DMS53 (cell line): ENCODE measurements at regions not wholly inside any gene's neighbourhood (a gene's known extent, or its start where the extent isn't known, plus 50 kb on each side); places are given as distances from the start of the nearest gene placed in this dataset.

ENCODE experiments used
- DNase-seq: peaks from one replicate; lab custom pipeline; 2025; lab: John Stamatoyannopoulos, UW

DNA sequence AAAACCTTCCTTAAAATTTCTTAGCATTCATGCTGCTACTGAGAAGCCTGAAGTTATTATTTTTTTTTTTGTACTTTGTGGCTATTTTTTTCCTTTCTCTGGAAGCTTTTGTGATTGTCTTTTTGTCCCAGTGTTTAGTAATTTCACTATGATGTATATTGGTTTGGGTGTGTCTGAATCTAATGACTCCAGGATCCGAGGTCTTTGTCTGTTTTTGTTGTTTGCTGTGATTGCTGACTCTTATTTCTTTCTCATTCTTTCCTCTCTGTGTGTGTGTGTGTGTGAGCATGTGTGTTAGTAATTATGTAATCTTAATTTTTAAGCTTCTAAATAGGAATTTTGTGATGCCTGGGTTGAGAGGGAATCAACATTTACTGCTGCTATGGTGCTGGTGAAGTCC lies 152.0 kb downstream of the RAP2B start:
- DNase-seq: no peak

DNA sequence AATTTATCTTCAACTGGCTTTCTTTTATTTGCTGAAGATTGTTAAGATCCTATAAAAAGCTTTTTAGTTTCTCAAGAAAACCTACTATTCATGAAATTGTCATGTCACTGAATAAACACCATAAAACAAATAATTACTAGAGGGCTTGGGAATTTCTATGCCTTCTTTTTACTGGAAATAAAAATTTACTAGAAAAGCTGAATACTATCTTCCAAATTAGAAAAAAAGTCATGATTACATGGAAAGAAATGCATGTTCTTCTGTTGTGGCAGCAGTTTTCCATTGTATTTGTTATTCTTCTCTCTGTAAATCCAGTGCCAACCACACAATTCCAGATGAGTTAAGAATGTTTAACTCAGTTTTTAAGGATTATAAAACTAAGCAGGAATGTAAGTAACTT lies 153.8 kb downstream of the RAP2B start:
- DNase-seq: no peak

- no peak for DNase-seq
Measured at GRCh38 chr3:153319705-153320554, 157.9 kb downstream of the RAP2B start.

DNA sequence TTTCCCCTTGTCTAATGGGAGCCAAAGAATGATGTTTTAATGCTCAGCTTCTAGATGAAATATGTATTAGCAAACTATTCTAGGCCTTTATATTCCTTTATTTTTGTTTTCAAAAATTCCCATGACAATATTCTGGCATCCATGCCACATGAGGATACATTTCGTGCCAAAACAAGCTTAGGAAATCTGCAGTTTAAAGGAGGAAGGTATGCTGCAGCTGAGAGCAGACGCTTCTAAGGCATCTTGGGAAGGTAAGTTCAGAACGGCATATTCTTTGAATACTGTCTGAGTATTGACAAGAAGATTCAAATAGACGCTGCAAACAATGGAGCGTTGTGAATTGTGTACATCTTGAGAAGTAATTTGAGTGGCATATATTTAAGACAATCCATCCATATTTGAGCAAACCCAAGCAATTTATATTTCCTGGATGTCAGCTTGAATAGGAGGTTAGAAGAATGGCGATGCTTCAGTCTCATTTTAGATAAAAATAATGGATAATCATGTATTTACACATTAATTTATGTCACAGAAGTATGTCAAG lies 158.6 kb downstream of the RAP2B start:
- no peak for DNase-seq

GRCh38 chr3:153328690-153329089 lies 166.7 kb downstream of the RAP2B start:
- DNase-seq: no peak

DNA sequence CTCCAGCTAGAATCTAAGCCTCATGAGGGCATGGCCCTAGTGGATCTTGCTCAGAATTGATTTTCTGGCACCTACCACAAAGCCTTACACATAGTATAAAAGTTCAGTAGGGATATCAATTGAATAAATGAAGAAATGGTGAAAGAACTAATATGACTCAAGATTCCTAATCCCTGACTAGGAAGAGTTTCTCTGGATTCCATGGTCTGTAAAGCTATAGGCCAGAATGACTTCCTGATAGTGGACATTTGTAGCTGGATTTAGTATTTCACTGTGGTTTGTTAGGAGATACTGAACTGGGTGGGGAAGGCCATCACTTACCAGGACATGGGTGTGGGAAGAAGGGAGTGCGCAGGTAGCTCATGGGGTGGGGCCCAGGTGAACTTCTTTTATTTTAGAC lies 168.9 kb downstream of the RAP2B start:
- DNase-seq: no peak

DNA sequence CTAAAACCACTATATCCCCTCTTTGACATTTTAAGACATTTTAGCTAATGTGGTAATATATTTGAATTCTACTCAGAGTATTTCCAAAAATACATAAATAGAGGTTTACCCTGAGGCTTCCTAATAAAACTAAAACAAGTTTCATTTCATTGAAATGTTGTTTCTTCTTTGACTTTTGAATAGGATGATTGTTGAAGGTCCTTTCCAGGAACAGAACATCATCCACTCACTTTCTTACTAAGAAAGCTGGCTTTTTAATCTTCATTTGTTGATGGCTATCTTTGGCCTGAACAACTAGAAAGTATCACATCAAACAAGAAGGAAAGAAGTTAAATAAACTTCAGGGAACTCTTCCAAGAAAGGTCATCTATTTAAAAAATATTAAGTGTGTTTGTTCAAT lies 169.7 kb downstream of the RAP2B start:
- no peak for DNase-seq

DNA sequence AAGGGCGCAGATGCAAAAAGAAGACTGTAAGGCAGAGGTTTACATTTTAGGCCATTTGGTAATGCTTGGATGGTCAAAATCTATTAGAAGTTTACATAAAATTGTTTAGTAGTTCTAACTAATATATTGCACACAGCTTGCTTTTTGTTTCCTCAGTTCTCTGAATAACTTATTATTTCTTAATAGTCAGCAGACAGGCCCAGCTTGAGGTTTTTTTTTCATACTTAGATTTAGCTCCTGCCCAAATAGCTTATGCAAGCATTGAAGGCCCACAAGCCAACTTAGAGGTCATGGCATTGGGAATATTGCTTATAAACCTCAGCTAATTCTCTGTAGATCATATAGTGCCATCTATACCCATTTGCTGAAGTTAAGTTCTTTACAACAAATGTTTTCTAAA lies 172.5 kb downstream of the RAP2B start:
- DNase-seq: no peak

- DNase-seq: no peak
Measured at GRCh38 chr3:153337369-153337768, 175.3 kb downstream of the RAP2B start.

DNA sequence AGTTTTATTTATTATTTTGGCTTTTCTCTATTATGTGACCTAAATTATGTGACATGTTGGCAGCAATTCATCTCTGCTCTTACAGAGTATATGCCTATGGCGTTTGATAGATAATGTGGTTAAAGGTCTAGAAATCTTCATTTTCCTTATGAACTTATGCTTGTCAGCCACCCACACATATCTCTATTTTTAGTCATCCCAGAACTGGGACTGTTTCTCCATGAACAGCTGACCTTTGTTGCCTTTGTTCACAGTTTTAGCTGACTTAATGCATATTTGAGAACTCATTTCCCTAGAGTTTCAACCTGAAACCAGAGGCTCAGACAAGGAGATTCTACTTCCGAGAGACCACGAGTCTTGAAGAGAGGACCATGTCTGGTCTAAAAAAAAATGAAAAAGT lies 176.5 kb downstream of the RAP2B start:
- DNase-seq: no peak

- DNase-seq: no peak
Measured at GRCh38 chr3:153339065-153339464, 177.0 kb downstream of the RAP2B start.

DNA sequence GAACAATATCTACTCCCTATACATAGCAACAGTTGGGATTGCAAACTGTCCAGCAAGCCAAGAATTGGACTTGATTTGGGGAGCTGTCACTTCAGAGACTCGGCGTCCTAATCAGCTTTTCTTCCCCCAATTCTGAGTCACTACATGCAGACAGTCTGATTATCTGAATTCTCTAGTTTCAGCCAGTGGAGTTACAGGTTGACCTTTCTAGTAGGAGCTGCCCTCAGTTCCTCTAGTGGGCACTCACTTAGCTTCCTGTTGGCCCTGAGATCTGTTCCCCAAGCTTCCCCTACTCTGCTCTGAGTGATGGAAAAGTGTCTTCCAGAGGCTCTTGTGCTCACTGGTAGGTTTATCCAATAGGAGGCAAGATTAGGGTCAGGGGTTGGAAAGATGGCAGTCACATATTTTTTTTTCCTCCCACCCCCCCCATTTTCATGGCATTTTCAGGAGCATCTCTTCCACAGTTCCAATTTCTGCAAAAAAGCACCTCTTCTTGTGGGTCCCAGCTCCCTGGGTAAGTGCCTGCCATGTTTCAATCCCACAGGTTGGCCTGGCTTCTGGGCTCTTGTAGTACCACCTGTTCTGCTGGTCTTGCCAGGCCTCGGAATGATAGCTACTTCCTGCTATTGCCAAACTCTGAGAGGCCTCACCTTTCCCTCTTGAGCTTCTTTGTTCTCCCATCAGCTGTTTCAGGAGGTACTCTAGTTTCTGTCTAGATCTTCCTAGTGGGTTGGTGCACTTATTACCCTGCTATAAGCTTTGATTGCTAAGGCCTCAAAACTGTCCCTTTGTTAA lies 182.2 kb downstream of the RAP2B start:
- DNase-seq: peak; percentile 59

GRCh38 chr3:153348457-153349107 lies 186.6 kb downstream of the RAP2B start:
- no peak for DNase-seq

DNA sequence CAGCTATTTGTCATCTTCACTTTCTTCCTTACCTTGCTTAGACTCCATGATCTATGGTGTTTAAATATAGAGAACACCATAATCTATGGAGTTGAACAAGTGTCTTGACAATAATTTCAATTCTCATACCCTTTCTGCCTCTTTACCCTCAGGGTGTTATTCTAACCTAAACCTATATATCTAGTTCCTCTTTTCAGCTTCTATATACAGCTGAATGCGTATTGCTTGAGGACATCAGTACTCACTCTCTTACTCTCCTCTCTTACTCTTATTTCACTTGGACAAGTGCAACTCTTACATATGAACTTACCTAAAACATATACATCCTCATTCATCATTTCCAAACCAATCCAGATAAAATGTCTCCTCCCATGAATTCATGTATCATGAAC lies 187.1 kb downstream of the RAP2B start:
- DNase-seq: no peak

DNA sequence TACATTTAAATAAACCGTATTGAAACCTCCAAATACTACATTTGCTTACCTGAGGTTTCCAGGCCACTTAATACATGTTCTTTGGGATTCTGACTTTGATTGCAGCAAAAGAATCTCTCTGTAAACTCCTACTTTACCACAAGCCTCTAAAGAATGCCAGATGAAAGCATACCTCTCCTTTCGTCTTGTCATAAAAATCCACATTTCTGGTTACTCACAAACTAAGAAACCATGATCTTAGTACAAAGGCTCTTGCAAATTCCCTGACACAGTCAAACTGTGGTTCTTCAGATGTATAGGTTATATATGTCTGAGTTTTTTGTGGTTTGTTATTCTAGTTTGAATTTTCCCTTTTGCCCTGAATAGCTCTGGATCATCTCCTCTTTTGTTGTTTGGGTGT lies 188.4 kb downstream of the RAP2B start:
- no peak for DNase-seq

DNA sequence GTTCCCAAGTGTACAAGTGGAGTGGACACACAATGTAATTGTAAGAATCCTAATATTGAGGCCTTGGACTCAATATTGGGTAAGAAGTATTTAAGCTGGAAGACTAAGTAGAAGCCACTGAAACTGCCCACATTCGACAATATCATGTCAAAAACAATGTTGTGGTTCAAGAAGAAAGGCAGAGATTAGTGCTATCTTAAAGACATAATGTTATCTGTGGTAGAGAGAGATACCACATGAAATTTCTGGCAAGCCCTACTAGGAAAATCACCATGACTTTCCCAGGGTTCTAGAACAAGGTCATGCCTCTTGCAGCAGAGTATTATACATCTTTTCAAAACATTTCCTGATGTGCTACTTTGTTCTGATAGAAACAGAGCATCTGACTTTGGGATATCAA lies 192.6 kb downstream of the RAP2B start:
- DNase-seq: no peak

DNA sequence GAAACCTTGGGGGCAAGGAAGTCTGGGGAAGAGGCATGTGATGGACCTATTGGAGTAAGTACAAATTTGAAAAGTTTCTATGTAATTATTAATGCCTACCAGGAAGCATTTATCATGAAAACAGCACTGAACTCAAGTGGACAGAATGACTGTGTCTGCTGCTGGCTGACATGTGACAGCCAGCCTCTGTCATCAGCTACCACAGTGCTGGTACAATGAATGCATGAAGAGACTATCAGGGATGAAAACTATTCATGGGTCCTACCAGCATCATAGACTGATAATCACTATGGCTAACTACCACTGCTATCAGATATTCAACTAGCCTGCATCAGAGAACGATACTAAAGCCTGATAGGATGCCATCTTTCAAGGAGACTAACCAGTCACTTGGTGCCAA lies 193.5 kb downstream of the RAP2B start:
- peak; percentile 50 for DNase-seq

GRCh38 chr3:153356908-153357307 lies 194.9 kb downstream of the RAP2B start:
- DNase-seq: no peak

GRCh38 chr3:153357436-153357835 lies 195.4 kb downstream of the RAP2B start:
- DNase-seq: peak; percentile 17

GRCh38 chr3:153369561-153370374 lies 207.7 kb downstream of the RAP2B start:
- DNase-seq: no peak

GRCh38 chr3:153370680-153371079 lies 208.7 kb downstream of the RAP2B start:
- no peak for DNase-seq

- no peak for DNase-seq
Measured at GRCh38 chr3:153372326-153372725, 210.3 kb downstream of the RAP2B start.
